A549 (cell line): ENCODE measurements at regions not wholly inside any gene's neighbourhood (a gene's known extent, or its start where the extent isn't known, plus 50 kb on each side); places are given as distances from the start of the nearest gene placed in this dataset.

Experiments
- ATAC-seq, 2 experiments: fragments of 200-7000 bp in 1 of 2; fragments of >200 bp in 1 of 2; cut with Nextera tagmentation in 1 of 2; cut with Tn5 transposase in 1 of 2; 3 replicates each; pipeline versions ENCODE4 v1.8.0 to v1.9.1; 2018 to 2020; ENCODE audit warnings: mild to moderate bottlenecking in 1 of 2, moderate library complexity in 1 of 2
- CTCF ChIA-PET: fragments of 300-600 bp; sonication (Branson Sonifier 250); formaldehyde crosslinking; extraction: SDS; loops from one replicate; lab custom pipeline; 2021; ENCODE audit warnings: antibody characterized with exemption, inconsistent platforms; lab: Yijun Ruan, JAX
- POLR2A ChIA-PET: fragments of 350-600 bp; formaldehyde crosslinking; extraction: SDS; loops from one replicate; lab custom pipeline; 2021; ENCODE audit warnings: antibody characterized with exemption, inconsistent platforms; lab: Yijun Ruan, JAX
- DNase-seq, 2 experiments: peaks; one replicate each; pipeline versions ENCODE4 v3.0.0 to v3.0.0-alpha.2; 2011 to 2016; ENCODE audit warnings: low read depth in 1 of 2, low spot score in 1 of 2
- FAIRE-seq: peaks from 2 replicates; lab custom pipeline; 2011; peaks lifted over from hg19 to GRCh38; lab: Jason Lieb, UNC
- H3K27ac ChIP-seq, 2 experiments: fragments of >200 bp; sonication (Bioruptor Twin); formaldehyde crosslinking; 3 replicates each; pipeline ENCODE4 v1.5.1; 2016 to 2017
- H3K4me1 ChIP-seq: fragments of >200 bp; sonication (Bioruptor Twin); formaldehyde crosslinking; 3 replicates; pipeline ENCODE4 v1.6.1; 2016
- H3K4me2 ChIP-seq: fragments of >200 bp; sonication (Bioruptor Twin); formaldehyde crosslinking; 3 replicates; pipeline ENCODE4 v1.6.1; 2016
- H3K4me3 ChIP-seq: fragments of >200 bp; sonication (Bioruptor Twin); formaldehyde crosslinking; 3 replicates; pipeline ENCODE4 v1.5.1; 2016
- H3K9me3 ChIP-seq: fragments of >200 bp; sonication (Bioruptor Twin); formaldehyde crosslinking; 3 replicates; pipeline ENCODE4 v1.6.1; 2016
- BHLHE40 ChIP-seq: IDR thresholded peaks from 2 replicates; pipeline ENCODE4 v1.6.1; 2012; ENCODE audit warnings: low read depth, low read length, inconsistent platforms
- CBX2 ChIP-seq: fragments of 200-600 bp; sonication (generic); IDR thresholded peaks from 2 replicates; pipeline ENCODE4 v1.6.1; 2016; ENCODE audit warnings: low read depth, mild to moderate bottlenecking, borderline replicate concordance
- CBX8 ChIP-seq: fragments of 200-600 bp; sonication (generic); IDR thresholded peaks from 2 replicates; pipeline ENCODE4 v1.6.1; 2016
- CEBPB ChIP-seq, 2 experiments: fragments of >200 bp in 1 of 2; sonication (Bioruptor Twin) in 1 of 2; formaldehyde crosslinking in 1 of 2; IDR thresholded peaks; 2 replicates each; pipeline ENCODE4 v1.6.1; 2012 to 2016
- FOSB ChIP-seq: fragments of 250-450 bp; sonication (Bioruptor Pico); IDR thresholded peaks from 2 replicates; pipeline ENCODE4 v1.5.0; 2020; ENCODE audit warnings: mild to moderate bottlenecking, moderate library complexity
- GATA3 ChIP-seq: IDR thresholded peaks from 2 replicates; pipeline ENCODE4 v1.6.1; 2012; ENCODE audit warnings: borderline replicate concordance
- HES2 ChIP-seq: fragments of >200 bp; sonication (Bioruptor Twin); formaldehyde crosslinking; IDR thresholded peaks from 2 replicates; pipeline ENCODE4 v1.6.1; 2016
- HEYL ChIP-seq: fragments of 250-450 bp; sonication (Bioruptor Pico); IDR thresholded peaks from 2 replicates; pipeline ENCODE4 v1.8.0; 2021; ENCODE audit warnings: mild to moderate bottlenecking, moderate library complexity
- HOXA7 ChIP-seq: fragments of 250-450 bp; sonication (Bioruptor Pico); IDR thresholded peaks from 2 replicates; pipeline ENCODE4 v1.5.0; 2020; ENCODE audit warnings: mild to moderate bottlenecking, moderate library complexity
- HOXB5 ChIP-seq: fragments of 250-450 bp; sonication (Bioruptor Pico); IDR thresholded peaks from 2 replicates; pipeline ENCODE4 v1.5.0; 2020; ENCODE audit warnings: mild to moderate bottlenecking, moderate library complexity
- MYC ChIP-seq: IDR thresholded peaks from 2 replicates; pipeline ENCODE4 v1.6.1; 2012; ENCODE audit warnings: mild to moderate bottlenecking, inconsistent platforms, low read length, improper control_type of control experiment, borderline replicate concordance
- NR3C1 ChIP-seq: fragments of >200 bp; sonication (Bioruptor Twin); formaldehyde crosslinking; IDR thresholded peaks from 3 replicates; pipeline ENCODE4 v1.6.1; 2017
- POLR2AphosphoS2 ChIP-seq: conservative IDR thresholded peaks from 2 replicates; pipeline ENCODE4 v1.6.1; 2012; ENCODE audit warnings: low read length, improper control_type of control experiment, inconsistent platforms
- RAD21 ChIP-seq, 2 experiments: fragments of >200 bp in 1 of 2; sonication (Bioruptor Twin) in 1 of 2; formaldehyde crosslinking in 1 of 2; IDR thresholded peaks in 1 of 2; conservative IDR thresholded peaks in 1 of 2; 2 replicates in 1 of 2; 3 replicates in 1 of 2; pipeline ENCODE4 v1.6.1; 2012 to 2018; ENCODE audit warnings: inconsistent platforms in 1 of 2
- RCOR1 ChIP-seq: fragments of 150-350 bp; IDR thresholded peaks from 2 replicates; pipeline ENCODE4 v1.6.1; 2014; ENCODE audit warnings: antibody characterized with exemption, low read length, low read depth
- RFX5 ChIP-seq: fragments of 450-650 bp; IDR thresholded peaks from 2 replicates; pipeline ENCODE4 v1.7.1; 2014; ENCODE audit warnings: antibody characterized with exemption, mild to moderate bottlenecking, moderate library complexity
- SREBF2 ChIP-seq: fragments of 450-650 bp; IDR thresholded peaks from 2 replicates; pipeline ENCODE4 v1.6.1; 2014; ENCODE audit warnings: mild to moderate bottlenecking, moderate library complexity
- TP53 ChIP-seq: fragments of 250-450 bp; sonication (Bioruptor Pico); IDR thresholded peaks from 2 replicates; pipeline ENCODE4 v1.5.0; 2021; ENCODE audit warnings: mild to moderate bottlenecking, moderate library complexity
- ZNF302 ChIP-seq: fragments of 250-450 bp; sonication (Bioruptor Pico); IDR thresholded peaks from 2 replicates; pipeline ENCODE4 v1.9.0; 2021; ENCODE audit warnings: inconsistent platforms, mild to moderate bottlenecking, moderate library complexity
- WGBS: methylation state at CpG from one replicate; pipeline ENCODE4 v1.1.6; 2017; ENCODE audit errors: missing lambda C conversion rate; 5-methylcytosine and 5-hydroxymethylcytosine counted together
- TF ChIP-seq, protein P1 (sequence below): fragments of 250-450 bp; sonication (Bioruptor Pico); IDR thresholded peaks from 2 replicates; pipeline ENCODE4 v1.5.0; 2021; ENCODE audit warnings: mild to moderate bottlenecking, moderate library complexity, borderline replicate concordance
- TF ChIP-seq, protein P2 (sequence below): fragments of >200 bp; sonication (Bioruptor Twin); formaldehyde crosslinking; IDR thresholded peaks from 3 replicates; pipeline ENCODE4 v1.6.1; 2016
- TF ChIP-seq, protein P3 (sequence below): fragments of 200-600 bp; sonication (generic); IDR thresholded peaks from 2 replicates; pipeline ENCODE4 v1.6.1; 2016; ENCODE audit warnings: antibody characterized with exemption, mild to moderate bottlenecking, moderate library complexity
- TF ChIP-seq, protein P4 (sequence below): fragments of 450-650 bp; IDR thresholded peaks from 2 replicates; pipeline ENCODE4 v1.6.1; 2014; ENCODE audit warnings: antibody characterized with exemption

- TF ChIP-seq, protein P1, sequence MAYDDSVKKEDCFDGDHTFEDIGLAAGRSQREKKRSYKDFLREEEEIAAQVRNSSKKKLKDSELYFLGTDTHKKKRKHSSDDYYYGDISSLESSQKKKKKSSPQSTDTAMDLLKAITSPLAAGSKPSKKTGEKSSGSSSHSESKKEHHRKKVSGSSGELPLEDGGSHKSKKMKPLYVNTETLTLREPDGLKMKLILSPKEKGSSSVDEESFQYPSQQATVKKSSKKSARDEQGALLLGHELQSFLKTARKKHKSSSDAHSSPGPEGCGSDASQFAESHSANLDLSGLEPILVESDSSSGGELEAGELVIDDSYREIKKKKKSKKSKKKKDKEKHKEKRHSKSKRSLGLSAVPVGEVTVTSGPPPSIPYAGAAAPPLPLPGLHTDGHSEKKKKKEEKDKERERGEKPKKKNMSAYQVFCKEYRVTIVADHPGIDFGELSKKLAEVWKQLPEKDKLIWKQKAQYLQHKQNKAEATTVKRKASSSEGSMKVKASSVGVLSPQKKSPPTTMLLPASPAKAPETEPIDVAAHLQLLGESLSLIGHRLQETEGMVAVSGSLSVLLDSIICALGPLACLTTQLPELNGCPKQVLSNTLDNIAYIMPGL (CRISPR knock-in tag): no peak
- TF ChIP-seq RFX5: no peak
- TF ChIP-seq GATA3: no peak
- no peak for TF ChIP-seq NR3C1
- TF ChIP-seq ZNF302 (CRISPR knock-in tag): no peak
- no peak for TF ChIP-seq POLR2AphosphoS2
- no peak for TF ChIP-seq RAD21 (conservative IDR thresholded peaks at IDR 0.05 in 1 of 2, IDR thresholded peaks at IDR 0.05 in 1 of 2)
- no peak for TF ChIP-seq CBX2
- TF ChIP-seq HOXB5 (CRISPR knock-in tag): no peak
- TF ChIP-seq CEBPB (IDR thresholded peaks at IDR 0.05): no peak
- TF ChIP-seq HEYL (CRISPR knock-in tag): no peak
- TF ChIP-seq SREBF2: no peak
These were observed 265.9 kb downstream of the TRIM36 start (continued) for GRCh38 chr5:114903767-114904166.

DNA sequence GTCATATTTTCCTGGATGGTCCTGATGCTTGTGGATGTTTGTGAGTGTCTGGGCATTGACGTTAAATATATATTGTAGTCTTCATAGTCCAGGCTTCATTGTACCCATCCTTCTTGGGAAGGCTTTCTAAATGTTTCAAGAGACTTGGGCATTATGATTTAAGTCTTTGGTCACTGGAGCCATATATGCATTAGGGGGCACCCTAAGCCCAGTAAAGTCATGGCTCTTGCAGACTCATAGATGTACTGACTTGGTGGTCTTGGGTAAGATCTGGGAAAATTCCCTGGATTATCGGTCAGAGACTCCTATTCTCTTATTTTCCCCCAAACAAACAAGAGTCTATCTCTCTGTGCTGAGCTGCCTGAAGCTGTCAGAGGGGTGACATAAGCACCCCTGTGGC lies 271.1 kb downstream of the TRIM36 start:
- CTCF ChIA-PET: no interaction called here
- TF ChIP-seq, protein P2, sequence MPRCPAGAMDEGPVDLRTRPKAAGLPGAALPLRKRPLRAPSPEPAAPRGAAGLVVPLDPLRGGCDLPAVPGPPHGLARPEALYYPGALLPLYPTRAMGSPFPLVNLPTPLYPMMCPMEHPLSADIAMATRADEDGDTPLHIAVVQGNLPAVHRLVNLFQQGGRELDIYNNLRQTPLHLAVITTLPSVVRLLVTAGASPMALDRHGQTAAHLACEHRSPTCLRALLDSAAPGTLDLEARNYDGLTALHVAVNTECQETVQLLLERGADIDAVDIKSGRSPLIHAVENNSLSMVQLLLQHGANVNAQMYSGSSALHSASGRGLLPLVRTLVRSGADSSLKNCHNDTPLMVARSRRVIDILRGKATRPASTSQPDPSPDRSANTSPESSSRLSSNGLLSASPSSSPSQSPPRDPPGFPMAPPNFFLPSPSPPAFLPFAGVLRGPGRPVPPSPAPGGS: no peak
- TF ChIP-seq BHLHE40 (no peak), CEBPB (IDR thresholded peaks at IDR 0.05) (no peak), HES2 (no peak), POLR2AphosphoS2 (no peak), TP53 (CRISPR knock-in tag) (no peak), RAD21 (conservative IDR thresholded peaks at IDR 0.05 in 1 of 2, IDR thresholded peaks at IDR 0.05 in 1 of 2) (no peak), HOXA7 (no peak), MYC (no peak), FOSB (CRISPR knock-in tag) (no peak), CBX8 (no peak), HEYL (CRISPR knock-in tag) (no peak), RCOR1 (no peak)
- TF ChIP-seq, protein P3, sequence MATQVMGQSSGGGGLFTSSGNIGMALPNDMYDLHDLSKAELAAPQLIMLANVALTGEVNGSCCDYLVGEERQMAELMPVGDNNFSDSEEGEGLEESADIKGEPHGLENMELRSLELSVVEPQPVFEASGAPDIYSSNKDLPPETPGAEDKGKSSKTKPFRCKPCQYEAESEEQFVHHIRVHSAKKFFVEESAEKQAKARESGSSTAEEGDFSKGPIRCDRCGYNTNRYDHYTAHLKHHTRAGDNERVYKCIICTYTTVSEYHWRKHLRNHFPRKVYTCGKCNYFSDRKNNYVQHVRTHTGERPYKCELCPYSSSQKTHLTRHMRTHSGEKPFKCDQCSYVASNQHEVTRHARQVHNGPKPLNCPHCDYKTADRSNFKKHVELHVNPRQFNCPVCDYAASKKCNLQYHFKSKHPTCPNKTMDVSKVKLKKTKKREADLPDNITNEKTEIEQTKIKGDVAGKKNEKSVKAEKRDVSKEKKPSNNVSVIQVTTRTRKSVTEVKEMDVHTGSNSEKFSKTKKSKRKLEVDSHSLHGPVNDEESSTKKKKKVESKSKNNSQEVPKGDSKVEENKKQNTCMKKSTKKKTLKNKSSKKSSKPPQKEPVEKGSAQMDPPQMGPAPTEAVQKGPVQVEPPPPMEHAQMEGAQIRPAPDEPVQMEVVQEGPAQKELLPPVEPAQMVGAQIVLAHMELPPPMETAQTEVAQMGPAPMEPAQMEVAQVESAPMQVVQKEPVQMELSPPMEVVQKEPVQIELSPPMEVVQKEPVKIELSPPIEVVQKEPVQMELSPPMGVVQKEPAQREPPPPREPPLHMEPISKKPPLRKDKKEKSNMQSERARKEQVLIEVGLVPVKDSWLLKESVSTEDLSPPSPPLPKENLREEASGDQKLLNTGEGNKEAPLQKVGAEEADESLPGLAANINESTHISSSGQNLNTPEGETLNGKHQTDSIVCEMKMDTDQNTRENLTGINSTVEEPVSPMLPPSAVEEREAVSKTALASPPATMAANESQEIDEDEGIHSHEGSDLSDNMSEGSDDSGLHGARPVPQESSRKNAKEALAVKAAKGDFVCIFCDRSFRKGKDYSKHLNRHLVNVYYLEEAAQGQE: no peak
- TF ChIP-seq, protein P4, sequence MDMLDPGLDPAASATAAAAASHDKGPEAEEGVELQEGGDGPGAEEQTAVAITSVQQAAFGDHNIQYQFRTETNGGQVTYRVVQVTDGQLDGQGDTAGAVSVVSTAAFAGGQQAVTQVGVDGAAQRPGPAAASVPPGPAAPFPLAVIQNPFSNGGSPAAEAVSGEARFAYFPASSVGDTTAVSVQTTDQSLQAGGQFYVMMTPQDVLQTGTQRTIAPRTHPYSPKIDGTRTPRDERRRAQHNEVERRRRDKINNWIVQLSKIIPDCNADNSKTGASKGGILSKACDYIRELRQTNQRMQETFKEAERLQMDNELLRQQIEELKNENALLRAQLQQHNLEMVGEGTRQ: no peak
- TF ChIP-seq, protein P1 (CRISPR knock-in tag): no peak
- TF ChIP-seq, all 56 proteins: peak for 0
- no peak overlapping the region for H3K4me2 ChIP-seq
- ATAC-seq: no peak
- H3K4me3 ChIP-seq: no peak overlapping the region
- H3K4me1 ChIP-seq: no peaks in the 10 kb centered on the region
- H3K27ac ChIP-seq: no peak overlapping the region
- POLR2A ChIA-PET: no interaction called here
- no peaks in the 10 kb centered on the region for H3K9me3 ChIP-seq
- no peak for DNase-seq
- FAIRE-seq: no peak
- 6% methylated on average over 2 of the region's 2 CpGs for WGBS
